ENCODE measurements at regions not wholly inside any gene's neighbourhood (a gene's known extent, or its start where the extent isn't known, plus 50 kb on each side); places are given as distances from the start of the nearest gene placed in this dataset.

DNA sequence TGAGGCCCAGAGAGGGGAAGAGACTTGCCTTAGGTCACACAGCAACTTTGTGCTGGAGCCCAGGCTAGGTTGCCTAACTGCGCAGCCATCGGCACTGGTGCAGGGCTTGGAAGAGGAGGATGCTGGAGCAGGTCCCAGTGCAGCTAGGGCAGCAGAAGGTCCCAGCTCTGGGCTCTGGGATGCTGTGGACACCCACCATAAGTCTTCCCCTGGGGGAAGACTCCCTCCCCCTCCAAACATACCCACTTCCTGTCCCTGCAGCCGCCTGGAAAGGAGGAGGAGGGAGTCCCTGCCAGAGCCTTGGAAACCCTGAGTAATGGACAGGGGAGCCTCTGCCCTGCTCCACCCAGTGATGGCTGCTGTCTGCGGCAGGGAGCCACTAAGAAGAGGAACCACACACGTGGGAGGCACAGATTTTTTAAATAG, 93.6 kb downstream of the NCR2 start:
- peak in 2 of 3 experiments; percentile 15 to 25 for DNase-seq (ENCODE audit: low read depth in 3 of 3)

- no peak for DNase-seq (ENCODE audit: low read depth in 3 of 3)
These were observed 94.4 kb downstream of the NCR2 start for GRCh38 chr6:41429506-41430504.

DNA sequence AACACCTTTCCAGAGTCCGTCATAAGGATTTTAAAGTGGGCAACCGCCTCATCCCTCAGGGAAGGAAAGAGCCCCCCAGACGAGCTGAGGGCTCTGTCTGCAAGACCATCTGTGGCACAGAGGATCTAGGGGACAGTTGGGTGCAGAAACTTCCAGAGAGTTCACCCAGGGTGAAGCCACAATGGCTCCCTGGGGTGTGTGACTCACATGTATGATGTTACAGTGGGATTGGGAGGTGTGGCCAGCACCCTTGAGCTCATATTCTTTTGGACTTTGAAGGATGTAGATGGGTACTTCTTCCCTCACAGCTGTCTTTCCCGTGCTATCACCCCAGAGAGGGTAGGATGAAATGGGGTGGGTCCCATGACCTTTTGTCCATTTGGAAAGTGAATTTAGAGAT, 95.5 kb downstream of the NCR2 start:
- no peak for DNase-seq (ENCODE audit: low read depth in 3 of 3)

DNA sequence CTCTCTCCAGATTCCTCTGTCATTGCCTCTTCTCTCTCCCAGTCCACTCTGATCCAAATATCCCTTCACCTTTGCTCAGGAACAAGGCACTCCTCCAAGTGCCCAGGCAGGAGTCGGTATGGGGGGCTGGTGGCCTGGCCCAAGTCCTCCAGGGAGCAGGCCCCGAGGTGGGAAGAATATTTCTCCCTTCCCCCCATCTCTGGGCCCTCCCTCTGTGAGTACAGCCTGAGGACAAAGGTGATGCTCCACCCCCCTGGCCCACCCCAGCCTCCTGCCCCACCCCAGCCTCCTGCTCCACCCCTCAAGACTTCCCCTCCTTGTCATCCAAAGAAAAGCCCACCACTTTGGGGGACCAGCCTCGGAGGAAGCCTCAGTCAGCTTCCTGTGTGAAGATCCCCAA, 96.9 kb downstream of the NCR2 start:
- no peak for DNase-seq (ENCODE audit: low read depth in 3 of 3)

- no peak for DNase-seq (ENCODE audit: low read depth in 3 of 3)
These were observed 99.5 kb downstream of the NCR2 start for GRCh38 chr6:41434803-41435481.

DNA sequence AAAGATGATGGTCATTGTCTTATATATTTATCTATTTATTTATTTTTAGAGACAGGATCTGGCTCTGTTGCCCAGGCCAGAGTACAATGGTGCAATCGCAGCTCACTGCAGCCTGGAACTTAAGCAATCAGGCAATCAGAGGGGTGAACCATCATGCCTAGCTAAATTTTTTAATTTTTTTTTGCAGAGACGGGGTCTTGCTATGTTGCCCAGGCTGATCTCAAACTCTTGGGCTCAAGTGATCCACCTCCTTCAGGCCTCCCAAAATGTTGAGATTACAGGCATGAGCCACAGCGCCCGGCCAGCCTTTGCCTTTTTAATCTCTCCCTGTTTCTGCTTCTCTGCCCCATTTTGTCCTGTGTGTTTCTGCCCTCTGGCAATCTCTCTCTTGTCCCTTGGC, 102.2 kb downstream of the NCR2 start:
- no peak for DNase-seq (ENCODE audit: low read depth in 3 of 3)

- DNase-seq (ENCODE audit: low read depth in 3 of 3), result no peak
These were observed 103.3 kb downstream of the NCR2 start for GRCh38 chr6:41438746-41439145.

DNA sequence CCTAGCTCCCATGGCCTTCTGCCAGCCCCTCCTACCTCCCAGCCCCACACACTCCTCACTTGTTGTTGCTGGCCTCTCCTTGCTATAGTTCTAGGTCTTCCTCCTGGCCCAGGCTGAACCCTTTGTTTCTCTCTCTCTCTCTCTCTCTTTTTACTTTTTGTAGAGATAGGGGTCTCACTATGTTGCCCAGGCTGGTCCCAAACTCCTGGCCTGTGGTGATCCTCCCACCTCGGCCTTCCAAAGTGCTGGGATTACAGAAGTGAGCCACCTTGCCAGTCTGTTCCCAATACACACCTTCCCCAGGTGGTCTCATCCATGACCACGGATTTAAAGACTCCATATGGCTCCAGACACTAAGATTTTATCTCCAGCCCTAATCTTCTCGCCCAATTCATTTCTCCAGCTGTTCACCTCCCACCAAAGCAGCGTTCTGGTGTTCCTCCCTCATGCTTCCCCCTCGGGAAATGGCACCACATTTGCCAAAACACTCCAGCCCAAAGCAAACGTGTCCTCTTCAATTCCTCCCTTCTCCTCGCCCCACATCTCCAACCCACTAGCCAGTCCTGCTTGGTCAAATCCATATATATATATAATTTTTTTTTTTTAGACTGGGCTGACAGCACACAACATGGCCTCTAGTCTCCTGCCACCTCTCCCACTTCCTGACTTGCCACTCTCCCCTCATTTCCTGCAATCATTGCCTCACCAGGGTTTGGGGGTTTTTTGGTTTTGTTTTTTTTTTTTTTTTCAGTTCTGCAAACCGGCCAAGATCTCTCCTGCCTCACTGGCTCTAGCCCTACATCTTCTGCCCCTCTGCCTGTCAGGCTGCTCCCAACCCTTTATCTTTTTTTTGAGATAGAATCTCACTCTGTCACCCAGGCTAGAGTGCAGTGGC, 104.4 kb downstream of the NCR2 start:
- no peak for DNase-seq (ENCODE audit: low read depth in 3 of 3)

- no peak for DNase-seq (ENCODE audit: low read depth in 3 of 3)
These were observed 105.2 kb upstream of the FOXP4 start for GRCh38 chr6:41440958-41441357.

DNA sequence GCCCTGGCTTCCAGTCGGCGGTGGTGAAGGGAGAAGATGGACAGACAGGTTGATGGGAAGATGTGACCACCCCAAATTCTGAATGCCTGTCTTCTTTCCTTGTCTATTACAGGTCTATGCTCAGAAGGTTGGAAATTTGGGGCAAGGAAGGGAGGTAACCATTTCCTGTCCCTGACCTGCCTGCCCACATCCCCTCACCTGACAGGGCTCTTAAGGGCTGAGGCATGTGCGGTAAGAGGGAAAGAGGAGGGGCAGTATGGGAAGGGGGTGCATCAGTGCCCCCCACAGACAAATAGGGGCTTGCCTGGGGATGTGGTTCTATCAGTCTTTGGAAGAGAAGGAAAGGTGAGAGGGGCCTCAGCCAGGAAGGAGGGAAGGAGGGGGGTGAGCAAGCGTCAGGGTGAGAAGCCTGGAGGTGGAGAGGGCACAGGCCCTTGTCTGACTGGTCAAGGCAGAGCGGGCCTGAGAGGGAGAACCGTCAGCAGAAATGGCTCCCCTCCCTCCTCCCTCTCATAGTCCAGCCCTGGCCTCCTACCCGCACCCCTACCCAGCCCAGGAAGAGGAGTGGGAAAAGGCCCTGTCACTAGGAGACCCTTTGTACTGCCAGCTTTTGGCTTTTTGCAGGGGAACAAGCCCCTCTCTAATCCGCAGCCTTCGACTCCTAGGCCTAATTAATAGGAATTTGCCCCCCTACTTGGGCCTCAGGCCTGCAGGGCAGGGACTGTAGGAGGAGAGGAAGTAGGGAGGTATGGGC, 104.4 kb upstream of the FOXP4 start:
- DNase-seq (ENCODE audit: low read depth in 3 of 3), result no peak

- DNase-seq (ENCODE audit: low read depth in 3 of 3), result no peak
These were observed 103.9 kb upstream of the FOXP4 start for GRCh38 chr6:41442352-41442672.

DNA sequence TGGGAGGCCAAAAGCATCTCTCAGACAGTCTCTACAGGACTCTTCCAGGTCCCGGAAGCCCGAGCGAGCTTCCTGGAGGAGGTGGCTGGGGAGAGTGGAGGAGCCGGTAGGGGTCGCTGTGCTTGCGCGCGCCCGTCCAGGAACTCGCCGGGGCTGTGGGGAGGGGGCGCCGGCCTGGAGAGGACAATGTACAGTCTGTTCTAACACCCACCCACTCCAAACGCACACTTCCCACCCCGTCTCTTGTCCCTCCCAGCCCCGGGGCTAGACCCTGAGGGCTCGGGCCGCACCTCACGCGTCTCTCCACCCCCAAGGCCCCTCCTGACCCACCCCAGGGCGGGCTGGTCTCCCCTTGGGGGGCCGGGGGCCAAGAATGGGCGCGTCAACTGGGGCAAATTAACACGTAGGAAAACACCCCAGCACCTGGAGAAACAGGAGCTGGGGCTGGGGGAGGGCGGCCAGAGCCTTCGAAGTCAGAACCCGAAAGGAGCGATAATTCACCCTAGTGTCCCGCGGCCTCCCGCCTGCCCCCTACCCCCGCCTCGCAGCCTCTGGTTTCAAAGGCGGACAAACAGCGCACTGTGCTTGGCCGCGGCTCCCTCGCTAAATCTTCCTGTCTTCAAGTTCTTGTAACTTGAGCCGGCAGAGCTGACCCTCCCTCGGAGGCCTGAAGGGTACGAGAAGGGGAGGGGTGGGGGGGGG, 103.2 kb upstream of the FOXP4 start:
- no peak for DNase-seq (ENCODE audit: low read depth in 3 of 3)

GRCh38 chr6:41443616-41444525, 102.3 kb upstream of the FOXP4 start:
- DNase-seq (ENCODE audit: low read depth in 3 of 3), result no peak

DNA sequence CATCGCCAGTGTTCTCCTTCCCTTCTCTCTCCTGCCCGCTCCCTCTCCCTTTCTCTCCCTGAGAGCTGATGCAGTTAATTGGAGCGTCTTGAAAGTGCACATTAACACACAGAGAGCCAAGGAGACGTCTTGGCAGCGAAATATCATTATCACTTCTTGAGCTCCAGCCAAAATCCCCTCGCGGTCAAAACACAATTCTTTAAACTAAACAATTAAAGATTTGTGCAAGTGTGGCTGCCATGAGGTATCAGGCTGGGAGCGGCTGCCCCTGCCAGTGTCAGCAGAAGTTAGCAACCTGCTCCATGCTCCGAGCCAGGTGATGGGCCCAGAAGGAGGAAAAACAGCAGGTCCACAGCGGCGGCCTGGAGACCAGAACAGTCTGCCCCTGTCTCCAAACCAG, 100.9 kb upstream of the FOXP4 start:
- DNase-seq (ENCODE audit: low read depth in 3 of 3), result no peak

- no peak for DNase-seq (ENCODE audit: low read depth in 3 of 3)
These were observed 100.0 kb upstream of the FOXP4 start for GRCh38 chr6:41446132-41446531.

DNA sequence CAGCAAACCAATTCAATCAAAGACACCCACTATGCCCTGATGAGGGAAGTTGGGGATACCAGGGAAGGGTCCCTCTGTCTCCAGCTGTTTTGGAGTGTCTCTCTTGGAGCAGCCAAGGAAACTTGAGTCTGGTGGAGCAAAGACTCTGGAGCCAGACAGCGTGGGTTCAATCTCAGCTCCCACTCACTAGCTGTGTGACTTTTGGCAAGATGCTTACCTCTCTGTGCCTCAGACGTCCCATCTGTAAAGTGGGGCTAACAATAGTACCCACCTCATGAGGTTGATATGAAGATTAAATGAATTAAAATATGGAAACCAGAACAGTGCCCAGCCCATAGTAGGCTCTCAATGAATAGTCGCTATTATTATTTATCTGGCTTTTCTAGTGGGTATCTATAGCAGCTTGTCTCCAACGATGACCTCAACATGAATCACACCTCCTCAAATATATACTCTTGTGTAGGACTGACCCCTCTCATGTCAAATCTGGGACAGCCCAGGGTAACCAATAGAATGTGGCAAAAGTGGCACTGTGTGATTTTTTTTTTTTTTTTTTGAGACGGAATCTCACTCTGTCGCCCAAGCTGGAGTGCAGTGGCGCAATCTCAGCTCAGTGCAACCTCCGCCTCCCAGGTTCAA, 99.2 kb upstream of the FOXP4 start:
- DNase-seq (ENCODE audit: low read depth in 3 of 3), result no peak

DNA sequence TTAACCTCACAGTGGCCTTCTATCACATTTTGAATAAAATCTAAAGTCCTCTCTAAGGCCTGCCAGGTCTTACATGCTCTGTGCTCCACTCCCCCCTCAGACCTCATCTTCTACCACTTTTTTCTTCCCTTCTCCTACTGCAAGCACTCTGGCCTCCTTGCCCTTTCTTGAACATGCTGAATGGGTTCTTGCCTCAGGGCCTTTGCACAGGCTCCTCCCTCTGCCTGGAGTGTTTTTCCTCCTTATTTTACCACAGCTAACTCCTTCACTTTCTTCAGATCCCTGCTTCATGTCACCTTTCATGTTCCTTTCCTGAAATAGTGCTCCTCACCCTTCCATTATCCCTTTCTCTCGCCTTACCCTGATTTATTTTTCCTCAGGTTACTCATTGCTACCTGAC, 97.9 kb upstream of the FOXP4 start:
- no peak for DNase-seq (ENCODE audit: low read depth in 3 of 3)

GRCh38 chr6:41449399-41450245, 96.6 kb upstream of the FOXP4 start:
- DNase-seq (ENCODE audit: low read depth in 3 of 3), result no peak

Data from stimulated activated CD4-positive, alpha-beta T cell treated with anti-CD3 and anti-CD28 coated beads, TNF-alpha, amount 100 ng/mL, for 4 hours (primary cell).